ENCODE measurements at regions not wholly inside any gene's neighbourhood (a gene's known extent, or its start where the extent isn't known, plus 50 kb on each side); places are given as distances from the start of the nearest gene placed in this dataset.
"Not testable (repeated sequence)": the region's sequence is repeated elsewhere in the genome, so short reads cannot be mapped to it uniquely, and the experiment has no call there.

- FAIRE-seq (no peak), DNase-seq (ENCODE audit: low spot score) (no peak)
Observed at GRCh38 chr7:46600340-46600739, 679.3 kb upstream of the IGFBP3 start.

GRCh38 chr7:46594831-46595230 is 673.8 kb upstream of the IGFBP3 start:
- not testable (repeated sequence) for DNase-seq (ENCODE audit: low spot score); FAIRE-seq

GRCh38 chr7:46590918-46591905 is 670.1 kb upstream of the IGFBP3 start:
- FAIRE-seq; DNase-seq (ENCODE audit: low spot score): not testable (repeated sequence)

DNA sequence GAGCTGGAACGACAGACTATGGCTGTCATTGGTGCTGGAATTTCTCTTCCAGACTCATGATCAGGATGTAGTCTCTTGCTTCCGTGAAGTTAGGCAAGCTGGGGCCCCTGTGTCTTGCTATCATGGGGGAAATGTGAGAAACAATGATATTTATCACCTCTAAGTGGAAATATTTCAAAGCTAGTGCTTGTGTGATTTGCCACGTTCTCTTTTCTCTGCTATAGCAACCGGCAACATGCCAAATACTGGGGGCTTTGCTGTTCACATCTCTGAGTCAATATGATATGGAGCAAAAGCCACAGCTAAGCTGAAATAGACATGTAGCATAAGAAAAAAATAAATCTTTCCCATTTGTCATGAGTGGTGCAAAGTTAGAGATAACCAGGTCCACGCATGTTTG is 668.2 kb upstream of the IGFBP3 start:
- FAIRE-seq (no peak), DNase-seq (ENCODE audit: low spot score) (no peak)

GRCh38 chr7:46586406-46586805 is 665.3 kb upstream of the IGFBP3 start:
- FAIRE-seq (no peak), DNase-seq (ENCODE audit: low spot score) (no peak)

DNA sequence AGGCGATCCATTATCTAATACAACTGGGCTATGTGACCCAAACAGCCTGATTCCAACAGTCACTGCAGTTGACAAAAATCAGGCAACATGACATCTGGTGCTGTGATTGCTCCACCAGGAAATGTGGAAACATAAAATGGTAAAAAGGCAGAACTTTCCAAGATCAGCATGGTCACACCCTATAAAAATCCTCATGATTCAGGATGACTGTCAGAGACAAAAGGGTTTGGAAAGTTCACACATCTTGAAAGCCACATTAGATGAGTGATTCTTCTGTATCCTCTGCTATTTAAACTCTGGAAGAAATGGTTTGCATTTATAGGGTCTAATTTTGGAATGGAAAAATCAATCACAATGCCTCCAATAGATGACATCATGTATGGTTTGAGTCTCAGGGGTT is 662.6 kb upstream of the IGFBP3 start:
- FAIRE-seq (no peak), DNase-seq (ENCODE audit: low spot score) (no peak)

GRCh38 chr7:46581268-46581667 is 660.2 kb upstream of the IGFBP3 start:
- FAIRE-seq = no peak
- DNase-seq (ENCODE audit: low spot score) = no peak

GRCh38 chr7:46580766-46581165 is 659.7 kb upstream of the IGFBP3 start:
- no peak for FAIRE-seq
- no peak for DNase-seq (ENCODE audit: low spot score)

DNA sequence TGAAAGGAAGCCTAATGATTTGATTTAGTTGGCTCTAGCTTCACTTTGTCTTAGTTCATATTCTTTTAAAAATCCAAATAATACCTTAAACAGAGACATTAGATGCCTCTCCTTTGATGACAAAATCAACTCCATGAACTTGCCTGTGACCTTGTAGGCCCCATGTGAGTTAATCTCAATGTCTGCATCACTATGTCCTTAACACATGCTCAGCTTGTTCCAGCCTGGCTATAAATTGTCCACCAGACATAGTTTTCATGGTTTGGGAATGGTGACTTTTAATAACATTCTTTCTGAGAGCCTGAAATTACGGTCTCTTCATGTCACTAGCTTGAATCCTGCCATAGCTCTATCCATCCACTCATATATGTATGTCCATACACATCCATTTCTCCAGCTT is 656.3 kb upstream of the IGFBP3 start:
- FAIRE-seq = no peak
- DNase-seq (ENCODE audit: low spot score) = no peak

DNA sequence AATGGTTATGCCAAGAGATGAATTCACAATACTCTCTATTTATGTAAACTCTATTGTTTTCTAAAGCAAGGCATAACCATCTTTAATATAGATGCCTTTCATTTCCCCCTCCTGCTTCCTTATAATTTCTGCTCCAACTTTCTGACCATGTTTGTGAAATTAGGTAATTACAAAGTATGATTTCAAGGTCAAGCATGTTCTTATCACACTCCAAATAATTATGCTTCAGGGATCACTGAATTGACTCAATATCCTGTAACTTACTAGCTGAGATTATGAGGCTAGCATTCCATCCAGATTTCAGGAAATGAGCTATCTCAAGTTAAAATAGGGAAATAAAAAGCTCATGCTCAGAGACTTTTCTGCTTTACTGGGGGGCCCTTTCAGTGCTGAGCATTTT is 655.9 kb upstream of the IGFBP3 start:
- FAIRE-seq = no peak
- DNase-seq (ENCODE audit: low spot score) = no peak

- no peak for DNase-seq (ENCODE audit: low spot score)
- FAIRE-seq = no peak
Observed at GRCh38 chr7:46572691-46573090, 651.6 kb upstream of the IGFBP3 start.

DNA sequence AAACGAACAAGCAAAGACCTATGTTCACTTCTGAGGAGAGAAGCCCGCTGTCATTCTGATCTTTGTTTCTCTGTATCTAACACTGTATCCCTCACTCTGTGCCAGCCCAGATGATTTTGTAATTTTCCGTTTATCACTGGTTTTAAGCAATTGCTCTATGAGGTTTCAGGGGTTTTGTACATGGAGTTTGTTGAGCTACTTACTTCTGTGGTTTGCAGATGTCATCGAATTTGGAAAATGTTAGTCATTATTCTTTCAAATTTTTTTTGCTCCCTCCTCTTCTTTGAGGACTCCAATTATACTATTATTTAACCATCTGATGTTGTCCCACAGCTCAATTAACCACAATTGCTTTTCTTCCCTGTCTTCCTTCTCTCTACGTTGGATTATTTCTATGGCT is 650.9 kb upstream of the IGFBP3 start:
- FAIRE-seq (no peak), DNase-seq (ENCODE audit: low spot score) (no peak)

- DNase-seq (ENCODE audit: low spot score) = peak; percentile 82
- peak; percentile 98 for FAIRE-seq
Observed at GRCh38 chr7:46569133-46569465, 648.0 kb upstream of the IGFBP3 start.

DNA sequence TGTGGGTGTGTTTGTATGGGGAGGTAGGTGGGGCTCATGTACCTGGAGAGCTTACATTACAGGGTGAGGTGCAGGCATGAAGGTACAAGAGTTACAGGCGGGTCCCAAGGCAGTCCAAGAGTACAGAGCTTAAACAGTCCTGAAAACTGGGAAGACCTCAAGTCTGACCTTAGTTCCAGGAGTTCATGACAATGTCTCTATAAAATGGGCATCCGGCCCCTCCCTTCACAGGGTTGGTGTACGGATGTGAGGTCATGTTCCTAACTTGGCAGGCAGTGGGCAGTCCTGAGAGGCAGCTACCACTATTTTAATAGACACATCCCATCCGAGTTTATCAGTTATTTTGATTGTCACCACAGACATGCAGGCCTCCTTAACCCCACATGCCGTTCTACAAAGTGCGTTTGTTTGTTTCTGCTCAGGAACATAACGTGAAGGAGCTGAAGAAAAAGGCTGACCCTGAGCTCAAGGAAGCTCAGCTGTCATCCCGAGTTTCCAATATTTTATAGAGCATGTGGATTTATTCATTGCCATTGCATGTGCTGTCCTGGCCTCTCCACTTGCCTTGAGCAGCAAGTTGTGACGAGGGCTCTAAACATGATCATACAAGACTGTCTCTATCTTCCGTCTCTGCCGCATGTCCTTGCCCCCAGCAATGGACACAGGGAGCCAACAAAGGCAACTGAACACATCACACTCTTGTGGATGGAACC is 647.5 kb upstream of the IGFBP3 start:
- FAIRE-seq = peak; percentile 87
- DNase-seq (ENCODE audit: low spot score) = peak; percentile 65

DNA sequence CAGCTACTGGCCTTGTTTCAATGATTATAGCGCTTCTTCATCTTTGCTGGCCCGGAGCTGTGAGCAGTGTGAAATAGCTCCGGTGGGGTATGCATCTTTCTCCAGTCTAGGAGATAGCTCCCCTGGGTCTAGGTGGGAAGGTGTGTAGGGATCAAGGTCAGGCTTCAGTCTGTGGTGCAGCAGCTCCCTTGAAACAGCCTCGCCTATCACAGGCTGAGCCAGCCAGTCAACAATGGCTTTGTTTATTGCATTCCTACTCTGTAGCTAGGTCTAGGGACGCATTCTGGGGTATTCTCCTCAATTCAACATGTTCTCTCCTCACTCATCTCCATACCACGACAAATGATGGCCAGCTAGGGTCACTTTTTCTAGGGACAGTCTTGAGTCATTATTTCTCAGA is 646.8 kb upstream of the IGFBP3 start:
- FAIRE-seq (no peak), DNase-seq (ENCODE audit: low spot score) (no peak)

DNA sequence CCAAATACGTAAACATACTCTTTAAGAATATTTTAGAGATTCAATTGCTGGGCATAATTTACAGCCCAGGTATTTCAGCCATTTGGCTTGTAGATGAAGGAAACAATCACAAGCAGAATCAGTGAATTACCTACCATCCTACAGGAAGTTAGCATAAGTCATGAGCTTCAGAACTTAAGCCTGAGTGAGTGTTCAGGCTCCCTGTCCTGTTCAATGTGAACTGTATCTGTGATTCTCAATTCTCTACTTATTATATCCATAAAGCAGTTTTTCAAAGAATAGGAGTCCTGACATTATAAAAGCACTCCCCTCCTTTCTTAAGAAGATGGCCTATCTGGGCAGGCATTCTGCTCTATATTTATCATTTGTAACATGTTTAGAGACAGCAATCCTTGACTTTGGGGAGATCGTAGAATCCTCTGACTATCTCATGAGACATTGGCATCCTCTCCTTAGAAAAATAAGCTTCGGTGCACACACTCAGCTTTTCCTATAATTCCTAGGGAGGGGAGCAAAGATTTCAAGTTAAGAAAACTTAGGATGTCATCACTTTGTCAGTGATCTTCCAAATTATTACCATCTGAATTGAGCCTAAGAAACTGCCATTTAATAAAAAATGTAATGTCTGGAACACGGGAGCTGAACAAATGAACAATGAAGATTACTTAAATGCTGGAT is 645.2 kb upstream of the IGFBP3 start:
- DNase-seq (ENCODE audit: low spot score) = no peak
- no peak for FAIRE-seq

GRCh38 chr7:46565253-46566096 is 644.4 kb upstream of the IGFBP3 start:
- FAIRE-seq = no peak
- DNase-seq (ENCODE audit: low spot score) = no peak

DNA sequence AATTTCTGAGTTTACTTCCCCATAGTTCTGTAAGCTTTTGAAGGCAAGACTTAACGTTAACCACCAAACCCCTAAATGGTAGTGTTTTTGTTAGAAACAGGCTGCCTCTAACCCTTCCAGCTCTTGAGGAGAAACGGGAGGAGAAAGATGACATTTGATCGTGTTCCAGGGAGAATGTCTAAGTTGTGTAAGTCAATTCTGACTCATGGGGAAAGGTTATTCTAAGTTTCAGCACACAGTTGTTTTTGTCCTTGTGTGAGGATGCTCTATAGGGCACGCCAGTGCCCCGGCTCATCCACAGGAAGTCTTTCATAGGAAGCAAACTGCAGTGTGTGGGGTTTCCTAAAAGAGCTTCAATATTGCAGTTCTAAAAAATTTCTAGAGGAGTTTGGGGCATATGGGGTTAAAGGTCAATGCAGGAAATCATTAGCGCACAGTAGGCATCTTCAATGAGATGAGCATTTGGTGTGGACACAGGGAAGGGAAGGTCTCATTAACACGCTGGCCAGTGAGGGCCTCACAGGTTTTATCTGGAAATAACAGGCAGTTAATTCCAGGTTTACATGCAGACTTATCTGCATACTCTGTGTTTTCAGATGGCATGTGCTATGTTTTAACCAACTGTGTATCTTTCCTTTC is 638.2 kb upstream of the IGFBP3 start:
- DNase-seq (ENCODE audit: low spot score) (peak; percentile 43), FAIRE-seq (peak; percentile 83)

DNA sequence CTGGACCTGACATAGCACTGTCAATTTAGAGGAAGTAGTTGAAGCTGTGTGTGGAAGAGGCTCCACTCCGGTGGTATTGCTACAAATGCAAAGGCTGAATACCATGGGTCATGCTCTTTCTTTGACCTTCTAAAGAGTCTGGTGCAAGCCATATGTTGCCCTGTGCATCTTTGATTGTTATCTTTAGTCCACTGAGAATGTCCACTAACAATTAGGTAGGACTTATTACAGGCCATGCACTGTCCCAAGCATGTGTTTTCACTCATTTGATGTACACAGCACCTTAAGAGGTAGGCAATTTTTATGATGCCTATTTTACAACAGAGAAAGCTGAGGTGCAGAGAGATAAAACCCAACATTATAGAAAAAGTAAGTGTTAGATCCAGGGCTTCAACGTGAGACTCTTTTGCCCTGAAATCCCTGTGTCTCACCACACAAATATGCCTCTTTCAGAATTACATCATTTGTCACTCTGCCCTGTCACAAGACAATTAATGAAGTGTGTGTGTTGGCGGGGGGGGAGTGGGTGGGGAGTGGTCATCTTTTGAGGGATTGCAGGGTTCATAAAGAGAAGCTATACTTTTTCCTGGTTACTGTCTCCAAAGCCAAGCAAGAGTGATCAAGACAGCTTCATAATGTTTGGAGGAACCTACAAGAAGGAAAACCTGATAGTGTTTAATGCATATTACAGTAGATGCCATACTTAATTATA is 637.6 kb upstream of the IGFBP3 start:
- peak; percentile 55 for DNase-seq (ENCODE audit: low spot score)

GRCh38 chr7:46557781-46558180 is 636.7 kb upstream of the IGFBP3 start:
- no peak for DNase-seq (ENCODE audit: low spot score)
- FAIRE-seq = no peak

More for the DNA sequence above, 637.6 kb upstream of the IGFBP3 start:
- FAIRE-seq = peak; percentile 30

Data from urothelium cell line (cell line).